ENCODE measurements at regions not wholly inside any gene's neighbourhood (a gene's known extent, or its start where the extent isn't known, plus 50 kb on each side); places are given as distances from the start of the nearest gene placed in this dataset.

DNA sequence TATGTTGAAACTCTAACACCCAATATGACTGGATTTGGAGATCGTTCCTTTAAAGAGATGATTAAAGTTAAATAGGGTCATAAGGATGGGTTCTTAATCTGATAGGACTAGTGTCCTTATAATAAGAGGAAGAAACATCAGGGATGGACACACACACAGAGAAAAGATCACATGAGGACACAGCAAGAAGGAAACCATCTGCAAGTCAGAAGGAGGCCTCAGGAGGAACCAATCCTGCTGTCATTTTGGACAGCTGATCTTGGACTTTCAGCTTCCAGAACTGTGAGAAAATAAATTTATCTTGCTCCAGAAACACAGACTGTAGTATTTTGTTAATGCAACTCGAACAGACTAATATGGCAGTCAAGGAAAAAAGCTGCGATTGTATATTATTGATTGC lies 631.5 kb downstream of the PCDH7 start:
- no peak overlapping the region for H3K4me3 Mint-ChIP-seq
- TF ChIP-seq, protein P1, sequence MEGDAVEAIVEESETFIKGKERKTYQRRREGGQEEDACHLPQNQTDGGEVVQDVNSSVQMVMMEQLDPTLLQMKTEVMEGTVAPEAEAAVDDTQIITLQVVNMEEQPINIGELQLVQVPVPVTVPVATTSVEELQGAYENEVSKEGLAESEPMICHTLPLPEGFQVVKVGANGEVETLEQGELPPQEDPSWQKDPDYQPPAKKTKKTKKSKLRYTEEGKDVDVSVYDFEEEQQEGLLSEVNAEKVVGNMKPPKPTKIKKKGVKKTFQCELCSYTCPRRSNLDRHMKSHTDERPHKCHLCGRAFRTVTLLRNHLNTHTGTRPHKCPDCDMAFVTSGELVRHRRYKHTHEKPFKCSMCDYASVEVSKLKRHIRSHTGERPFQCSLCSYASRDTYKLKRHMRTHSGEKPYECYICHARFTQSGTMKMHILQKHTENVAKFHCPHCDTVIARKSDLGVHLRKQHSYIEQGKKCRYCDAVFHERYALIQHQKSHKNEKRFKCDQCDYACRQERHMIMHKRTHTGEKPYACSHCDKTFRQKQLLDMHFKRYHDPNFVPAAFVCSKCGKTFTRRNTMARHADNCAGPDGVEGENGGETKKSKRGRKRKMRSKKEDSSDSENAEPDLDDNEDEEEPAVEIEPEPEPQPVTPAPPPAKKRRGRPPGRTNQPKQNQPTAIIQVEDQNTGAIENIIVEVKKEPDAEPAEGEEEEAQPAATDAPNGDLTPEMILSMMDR (conservative IDR thresholded peaks at IDR 0.05): no peak
- H3K9me3 Mint-ChIP-seq: no peaks in the 10 kb centered on the region
- no peaks in the 10 kb centered on the region for H3K36me3 Mint-ChIP-seq
- no peaks in the 10 kb centered on the region for H3K4me1 Mint-ChIP-seq (ENCODE audit: unreplicated experiment)
- DNase-seq (ENCODE audit: extremely low spot score, unreplicated experiment): no peak
- no peaks in the 10 kb centered on the region for H3K27me3 Mint-ChIP-seq
- no peak overlapping the region for H3K27ac Mint-ChIP-seq

DNA sequence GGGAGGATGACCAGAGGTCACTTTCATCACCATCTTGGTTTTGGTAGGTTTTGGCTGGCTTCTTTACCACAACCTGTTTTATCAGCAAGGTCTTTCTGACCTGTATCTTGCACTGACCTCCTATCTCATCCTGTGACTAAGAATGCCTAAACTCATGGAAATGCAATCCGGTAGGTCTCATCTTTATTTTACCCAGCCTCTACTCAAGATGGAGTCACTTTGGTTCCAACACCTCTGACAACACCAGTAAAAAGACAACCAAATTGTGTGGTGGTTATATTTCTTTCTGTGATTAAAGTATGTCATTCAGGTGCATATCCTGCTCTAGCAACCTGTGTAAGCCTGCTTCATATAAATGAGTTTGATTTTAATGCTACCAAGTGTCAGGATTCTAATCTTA lies 636.7 kb downstream of the PCDH7 start:
- H3K27me3 Mint-ChIP-seq: no peaks in the 10 kb centered on the region
- H3K27ac Mint-ChIP-seq: no peak overlapping the region
- H3K4me3 Mint-ChIP-seq: no peak overlapping the region
- H3K36me3 Mint-ChIP-seq: no peaks in the 10 kb centered on the region
- H3K9me3 Mint-ChIP-seq: no peaks in the 10 kb centered on the region
- DNase-seq (ENCODE audit: extremely low spot score, unreplicated experiment): no peak
- no peaks in the 10 kb centered on the region for H3K4me1 Mint-ChIP-seq (ENCODE audit: unreplicated experiment)
- TF ChIP-seq, protein P1 (conservative IDR thresholded peaks at IDR 0.05): no peak

DNA sequence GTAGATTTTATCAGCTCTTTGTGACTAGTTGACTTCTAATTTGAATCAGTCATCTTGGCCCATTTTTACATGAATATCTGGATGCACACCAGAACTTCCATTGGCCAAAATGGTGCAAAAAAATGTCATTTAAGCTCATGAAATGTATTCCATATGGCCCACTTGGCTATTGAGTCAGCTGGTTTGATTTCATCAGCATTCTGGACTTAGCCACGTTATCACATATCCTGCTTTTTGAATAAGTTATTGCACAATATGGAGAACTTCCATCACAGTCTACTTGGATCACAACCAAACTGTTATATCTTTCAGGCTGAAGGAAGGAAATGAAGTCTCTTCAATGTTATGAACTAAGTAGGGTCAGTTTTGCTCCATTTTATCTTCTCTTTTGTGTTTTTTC lies 640.6 kb downstream of the PCDH7 start:
- TF ChIP-seq, protein P1 (conservative IDR thresholded peaks at IDR 0.05): no peak
- H3K27me3 Mint-ChIP-seq: no peaks in the 10 kb centered on the region
- peaks cover 5% of the 10 kb centered on the region for H3K9me3 Mint-ChIP-seq
- no peak overlapping the region for H3K27ac Mint-ChIP-seq
- DNase-seq (ENCODE audit: extremely low spot score, unreplicated experiment): no peak
- H3K4me1 Mint-ChIP-seq (ENCODE audit: unreplicated experiment): peaks cover 5% of the 10 kb centered on the region
- H3K4me3 Mint-ChIP-seq: no peak overlapping the region
- H3K36me3 Mint-ChIP-seq: no peaks in the 10 kb centered on the region

DNA sequence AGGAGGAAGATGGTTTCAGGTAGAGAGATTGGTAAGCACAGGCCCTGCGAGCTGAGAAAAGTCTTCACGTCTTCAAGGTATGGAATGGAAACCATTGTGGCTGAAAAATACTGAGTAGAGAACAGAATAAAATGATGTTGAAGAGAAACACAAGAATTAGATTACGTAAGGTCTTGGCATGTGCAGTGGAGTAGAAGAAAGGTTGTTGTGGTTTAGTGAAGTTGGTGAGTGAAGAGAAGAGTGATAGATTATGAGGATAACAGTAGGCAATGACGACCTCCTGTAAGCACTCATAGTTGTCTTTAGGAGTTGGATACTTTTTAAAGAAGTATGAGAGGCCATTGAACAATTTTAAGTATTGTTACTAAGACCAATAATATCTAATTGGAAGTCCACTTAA lies 642.6 kb downstream of the PCDH7 start:
- no peak overlapping the region for H3K4me3 Mint-ChIP-seq
- H3K27ac Mint-ChIP-seq: no peak overlapping the region
- DNase-seq (ENCODE audit: extremely low spot score, unreplicated experiment): no peak
- peaks cover 5% of the 10 kb centered on the region for H3K9me3 Mint-ChIP-seq
- peaks cover 5% of the 10 kb centered on the region for H3K4me1 Mint-ChIP-seq (ENCODE audit: unreplicated experiment)
- H3K27me3 Mint-ChIP-seq: no peaks in the 10 kb centered on the region
- TF ChIP-seq, protein P1 (conservative IDR thresholded peaks at IDR 0.05): no peak
- H3K36me3 Mint-ChIP-seq: no peaks in the 10 kb centered on the region

DNA sequence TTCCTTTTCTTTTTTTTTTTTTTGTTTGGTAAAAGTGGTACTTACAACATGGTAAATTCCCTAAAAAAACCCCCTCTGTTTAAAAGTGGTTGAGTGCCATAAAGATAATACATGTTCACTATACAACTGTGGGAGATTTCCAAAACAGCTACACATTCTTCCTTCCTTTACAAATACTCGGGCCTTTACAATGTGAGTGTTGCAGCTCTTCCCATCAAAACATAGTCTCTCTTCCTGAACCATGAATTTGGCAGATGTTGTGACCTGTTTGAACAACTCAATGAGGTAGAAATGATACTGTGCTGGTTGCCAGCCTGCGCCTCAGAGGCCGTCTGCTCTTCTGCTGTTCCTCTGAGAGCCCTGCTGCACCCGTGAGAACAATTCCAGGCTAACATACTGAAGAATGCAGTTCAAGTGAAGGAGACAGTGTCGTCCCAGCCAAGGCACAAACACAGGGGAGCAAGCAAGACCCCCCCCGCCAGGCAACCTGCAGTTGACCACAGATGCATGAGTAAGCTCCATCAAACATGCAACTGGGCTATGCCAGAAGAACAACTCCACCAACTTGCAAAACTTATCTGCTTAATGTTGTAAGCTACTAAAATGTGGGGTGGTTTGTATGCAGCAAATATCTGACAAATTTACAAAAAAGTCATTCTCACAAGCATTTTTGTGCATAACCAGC lies 645.0 kb downstream of the PCDH7 start:
- TF ChIP-seq, protein P1 (conservative IDR thresholded peaks at IDR 0.05): no peak
- no peaks in the 10 kb centered on the region for H3K36me3 Mint-ChIP-seq
- peaks cover 5% of the 10 kb centered on the region for H3K9me3 Mint-ChIP-seq
- peaks cover 5% of the 10 kb centered on the region for H3K4me1 Mint-ChIP-seq (ENCODE audit: unreplicated experiment)
- no peak overlapping the region for H3K27ac Mint-ChIP-seq
- H3K27me3 Mint-ChIP-seq: no peaks in the 10 kb centered on the region
- H3K4me3 Mint-ChIP-seq: no peak overlapping the region
- no peak for DNase-seq (ENCODE audit: extremely low spot score, unreplicated experiment)

All from type B pancreatic cell (in vitro differentiated cells).